Esophagus squamous epithelium (tissue), 5 donors: ENCODE measurements at regions not wholly inside any gene's neighbourhood (a gene's known extent, or its start where the extent isn't known, plus 50 kb on each side); places are given as distances from the start of the nearest gene placed in this dataset.

Experiments used
- DNase-seq: peaks from one replicate; lab custom pipeline; 2025; lab: John Stamatoyannopoulos, UW
- H3K27ac ChIP-seq, 4 donors: fragments of 200-600 bp; sonication (generic); one replicate each; pipeline ENCODE4 v1.5.1; 2016 to 2019; ENCODE audit warnings: mild to moderate bottlenecking in 1 of 4
- H3K27me3 ChIP-seq, 4 donors: fragments of 200-600 bp; sonication (generic); 1 replicate in 3 of 4; 2 replicates in 1 of 4; pipeline versions ENCODE4 v1.5.1 to v1.6.0; 2017 to 2021; ENCODE audit warnings: antibody characterized with exemption in 1 of 4
- H3K36me3 ChIP-seq, 3 donors: fragments of 200-600 bp; sonication (generic); one replicate each; pipeline ENCODE4 v1.5.1; 2016 to 2019
- H3K4me1 ChIP-seq, 3 donors: fragments of 200-600 bp; sonication (generic); one replicate each; pipeline ENCODE4 v1.5.1; 2017 to 2019
- H3K4me3 ChIP-seq, 4 donors: fragments of 200-600 bp; sonication (generic); 1 replicate in 3 of 4; 2 replicates in 1 of 4; pipeline ENCODE4 v1.5.1; 2016 to 2019; ENCODE audit warnings: mild to moderate bottlenecking in 2 of 4, moderate library complexity in 1 of 4
- H3K9me3 ChIP-seq, 3 donors: fragments of 200-600 bp; sonication (generic); one replicate each; pipeline ENCODE4 v1.5.1; 2016 to 2019
- CTCF ChIP-seq, 6 experiments: fragments of 450-650 bp in 4 of 6; fragments of 200-600 bp in 2 of 6; sonication (generic) in 2 of 6; IDR thresholded peaks; one replicate each; pipeline ENCODE4 v1.5.1; 2016 to 2019; ENCODE audit warnings: antibody characterized with exemption in 6 of 6, mild to moderate bottlenecking in 4 of 6, moderate library complexity in 4 of 6
- POLR2A ChIP-seq, 4 donors: fragments of 450-650 bp; IDR thresholded peaks; one replicate each; pipeline ENCODE4 v1.6.1; 2017; ENCODE audit warnings: antibody characterized with exemption in 4 of 4, mild to moderate bottlenecking in 4 of 4, moderate library complexity in 3 of 4
- WGBS, 2 donors: methylation state at CpG; one replicate each; pipeline ENCODE4 v1.1.5; 2018; 5-methylcytosine and 5-hydroxymethylcytosine counted together
- intact Hi-C: fragments of 100-400 bp; cut with DNase I; formaldehyde crosslinking; loops from one replicate; pipeline ENCODE4 v1.15.0; 2022
- donor health status: DM: yes; HTN: yes; CAD: no.

- 56 to 100% methylated on average over 1 to 4 of the region's 5 CpGs for WGBS, 2 donors
- no peak overlapping the region for H3K4me3 ChIP-seq
- H3K36me3 ChIP-seq: no peaks in the 10 kb centered on the region
- no peak for TF ChIP-seq POLR2A (IDR thresholded peaks at IDR 0.05)
- no peak for TF ChIP-seq CTCF (IDR thresholded peaks at IDR 0.05)
- no peaks in the 10 kb centered on the region for H3K9me3 ChIP-seq
- H3K27ac ChIP-seq: no peak overlapping the region
- intact Hi-C loops: no loop called here
- no peaks in the 10 kb centered on the region for H3K27me3 ChIP-seq
- no peak for DNase-seq
- H3K4me1 ChIP-seq: no peaks in the 10 kb centered on the region
These were observed 155.9 kb upstream of the WDR1 start for GRCh38 chr4:10272511-10272910.

GRCh38 chr4:10267066-10267465 is 150.5 kb upstream of the WDR1 start:
- intact Hi-C loops: no loop called here
- no peaks in the 10 kb centered on the region for H3K4me1 ChIP-seq
- TF ChIP-seq CTCF (IDR thresholded peaks at IDR 0.05) (no peak), POLR2A (IDR thresholded peaks at IDR 0.05) (no peak)

GRCh38 chr4:10260777-10261176 is 144.2 kb upstream of the WDR1 start:
- H3K4me3 ChIP-seq: no peak overlapping the region
- DNase-seq: no peak
- WGBS, 2 donors: 63% methylated on average over 2 of the region's 2 CpGs; no CpG with 5 or more reads in 1 of the 2 donors
- intact Hi-C loops: no loop called here
- no peaks in the 10 kb centered on the region for H3K27me3 ChIP-seq
- TF ChIP-seq POLR2A (IDR thresholded peaks at IDR 0.05) (no peak), CTCF (IDR thresholded peaks at IDR 0.05) (no peak)
- H3K9me3 ChIP-seq: no peaks in the 10 kb centered on the region
- H3K4me1 ChIP-seq: no peaks in the 10 kb centered on the region
- H3K36me3 ChIP-seq: no peaks in the 10 kb centered on the region
- no peak overlapping the region for H3K27ac ChIP-seq

More at GRCh38 chr4:10267066-10267465, 150.5 kb upstream of the WDR1 start:
- Histone ChIP-seq H3K36me3 (no peaks in the 10 kb centered on the region), H3K9me3 (no peaks in the 10 kb centered on the region), H3K27me3 (no peaks in the 10 kb centered on the region), H3K27ac (no peak overlapping the region), H3K4me3 (no peak overlapping the region)
- WGBS, 2 donors: 54 to 56% methylated on average over 4 of the region's 4 CpGs
- no peak for DNase-seq

- Histone ChIP-seq H3K36me3 (no peaks in the 10 kb centered on the region), H3K4me1 (no peaks in the 10 kb centered on the region), H3K27me3 (no peaks in the 10 kb centered on the region), H3K27ac (no peak overlapping the region), H3K4me3 (no peak overlapping the region), H3K9me3 (no peaks in the 10 kb centered on the region)
- TF ChIP-seq POLR2A (IDR thresholded peaks at IDR 0.05): no peak
- TF ChIP-seq CTCF (IDR thresholded peaks at IDR 0.05): no peak
- intact Hi-C loops: no loop called here
- no peak for DNase-seq
- WGBS, 2 donors: 63 to 69% methylated on average over 2 of the region's 2 CpGs
These were observed 143.4 kb upstream of the WDR1 start for GRCh38 chr4:10259976-10260375.

GRCh38 chr4:10256203-10256602 is 139.6 kb upstream of the WDR1 start:
- intact Hi-C loops: no loop called here

More at GRCh38 chr4:10256203-10256602, 139.6 kb upstream of the WDR1 start:
- no peak overlapping the region for H3K27ac ChIP-seq
- DNase-seq: no peak
- TF ChIP-seq CTCF (IDR thresholded peaks at IDR 0.05): no peak
- no peaks in the 10 kb centered on the region for H3K27me3 ChIP-seq
- H3K4me1 ChIP-seq: no peaks in the 10 kb centered on the region
- WGBS, 2 donors: 36 to 49% methylated on average over 3 of the region's 3 CpGs
- H3K36me3 ChIP-seq: no peaks in the 10 kb centered on the region
- H3K4me3 ChIP-seq: no peak overlapping the region
- H3K9me3 ChIP-seq: no peaks in the 10 kb centered on the region
